DMS153 treated with DMSO at 0.1 percent for 48 hours (cell line): ENCODE measurements at regions not wholly inside any gene's neighbourhood (a gene's known extent, or its start where the extent isn't known, plus 50 kb on each side); places are given as distances from the start of the nearest gene placed in this dataset.

ENCODE experiments used
- DNase-seq: peaks from one replicate; lab custom pipeline; 2025; ENCODE audit not compliant: unreplicated experiment; lab: John Stamatoyannopoulos, UW

- no peak for DNase-seq
Measured at GRCh38 chr10:78263521-78263988, 229.9 kb downstream of the RPS24 start.

GRCh38 chr10:78264361-78264760, 230.7 kb downstream of the RPS24 start:
- DNase-seq, result no peak

- DNase-seq, result no peak
Measured at GRCh38 chr10:78266741-78267469, 233.2 kb downstream of the RPS24 start.

- DNase-seq, result no peak
Measured at GRCh38 chr10:78267598-78267997, 233.9 kb downstream of the RPS24 start.

- no peak for DNase-seq
Measured at GRCh38 chr10:78269060-78269459, 235.4 kb downstream of the RPS24 start.

- DNase-seq, result no peak
Measured at GRCh38 chr10:78272329-78272728, 238.7 kb downstream of the RPS24 start.

GRCh38 chr10:78274491-78274890, 240.8 kb downstream of the RPS24 start:
- no peak for DNase-seq

GRCh38 chr10:78276139-78276538, 242.5 kb downstream of the RPS24 start:
- DNase-seq, result no peak

GRCh38 chr10:78277314-78278057, 243.8 kb downstream of the RPS24 start:
- DNase-seq, result no peak

GRCh38 chr10:78278058-78278404, 244.4 kb downstream of the RPS24 start:
- DNase-seq, result no peak

GRCh38 chr10:78279756-78280155, 246.1 kb downstream of the RPS24 start:
- DNase-seq, result no peak

GRCh38 chr10:78280604-78281003, 246.9 kb downstream of the RPS24 start:
- no peak for DNase-seq

GRCh38 chr10:78281627-78282026, 248.0 kb downstream of the RPS24 start:
- DNase-seq, result no peak

- no peak for DNase-seq
Measured at GRCh38 chr10:78283069-78283682, 249.5 kb downstream of the RPS24 start.

GRCh38 chr10:78284381-78284780, 250.7 kb downstream of the RPS24 start:
- DNase-seq, result no peak

GRCh38 chr10:78285226-78285625, 251.6 kb downstream of the RPS24 start:
- DNase-seq, result no peak

GRCh38 chr10:78286186-78286585, 252.5 kb downstream of the RPS24 start:
- DNase-seq, result no peak

- DNase-seq, result no peak
Measured at GRCh38 chr10:78286668-78287067, 253.0 kb downstream of the RPS24 start.

GRCh38 chr10:78287618-78288017, 254.0 kb downstream of the RPS24 start:
- DNase-seq, result no peak

GRCh38 chr10:78288663-78289062, 255.0 kb downstream of the RPS24 start:
- DNase-seq, result no peak

- no peak for DNase-seq
Measured at GRCh38 chr10:78290131-78290750, 256.6 kb downstream of the RPS24 start.

- DNase-seq, result no peak
Measured at GRCh38 chr10:78291722-78292121, 258.1 kb downstream of the RPS24 start.
